Loucy (cell line): ENCODE measurements at regions not wholly inside any gene's neighbourhood (a gene's known extent, or its start where the extent isn't known, plus 50 kb on each side); places are given as distances from the start of the nearest gene placed in this dataset.

Experiments
- CTCF ChIP-seq: fragments of 200-600 bp; sonication (generic); conservative IDR thresholded peaks from 2 replicates; pipeline ENCODE4 v1.5.1; 2014; ENCODE audit warnings: mild to moderate bottlenecking, antibody characterized with exemption, low read length
- EZH2phosphoT487 ChIP-seq: fragments of 200-600 bp; IDR thresholded peaks from 2 replicates; pipeline ENCODE4 v1.6.1; 2018; ENCODE audit warnings: antibody characterized with exemption, mild to moderate bottlenecking, moderate library complexity, borderline replicate concordance

- TF ChIP-seq CTCF, result no peak
- no peak for TF ChIP-seq EZH2phosphoT487
Measured at GRCh38 chr4:14607001-14607400, 395.3 kb upstream of the CPEB2 start.
